Prostate gland (tissue), 2 donors: ENCODE measurements at regions not wholly inside any gene's neighbourhood (a gene's known extent, or its start where the extent isn't known, plus 50 kb on each side); places are given as distances from the start of the nearest gene placed in this dataset.

Experiments used
- DNase-seq: peaks from one replicate; pipeline ENCODE4 v3.0.0-alpha.2; 2019; ENCODE audit warnings: low spot score
- H3K27ac ChIP-seq, 2 donors: fragments of 200-600 bp; sonication (generic); 2 replicates each; pipeline ENCODE4 v1.5.1; 2017 to 2019
- H3K27me3 ChIP-seq: fragments of 200-600 bp; sonication (generic); replicated peaks from 2 replicates; pipeline ENCODE4 v1.5.1; 2019; ENCODE audit not compliant: insufficient read depth
- H3K36me3 ChIP-seq, 2 donors: fragments of 200-600 bp; sonication (generic); 1 replicate in 1 of 2; 2 replicates in 1 of 2; pipeline versions ENCODE4 v1.5.1 to v1.8.1; 2017 to 2019
- H3K4me1 ChIP-seq: fragments of 200-600 bp; sonication (generic); replicated peaks from 2 replicates; pipeline ENCODE4 v1.5.1; 2019
- H3K4me3 ChIP-seq, 2 donors: fragments of 200-600 bp; sonication (generic); 2 replicates each; pipeline ENCODE4 v1.5.1; 2017 to 2019
- H3K9me3 ChIP-seq: fragments of 200-600 bp; sonication (generic); 2 replicates; pipeline ENCODE4 v1.5.1; 2017
- CTCF ChIP-seq, 4 experiments: fragments of 200-600 bp in 2 of 4; fragments of 450-650 bp in 2 of 4; sonication (generic) in 2 of 4; IDR thresholded peaks; 1 replicate in 3 of 4; 2 replicates in 1 of 4; pipeline ENCODE4 v1.5.1; 2016 to 2019; ENCODE audit warnings: antibody characterized with exemption in 4 of 4, mild to moderate bottlenecking in 2 of 4, moderate library complexity in 2 of 4
- POLR2A ChIP-seq: fragments of 450-650 bp; IDR thresholded peaks from one replicate; pipeline ENCODE4 v1.6.1; 2016; ENCODE audit warnings: antibody characterized with exemption, mild to moderate bottlenecking
- POLR2AphosphoS5 ChIP-seq: sonication (generic); formaldehyde crosslinking; IDR thresholded peaks from one replicate; pipeline ENCODE4 v1.6.1; 2017; ENCODE audit warnings: antibody characterized with exemption
- WGBS: methylation state at CpG from one replicate; pipeline ENCODE4 v1.1.5; 2018; 5-methylcytosine and 5-hydroxymethylcytosine counted together
- intact Hi-C: fragments of 100-400 bp; cut with DNase I; formaldehyde crosslinking; loops from one replicate; pipeline ENCODE4 v1.14.2; 2022

GRCh38 chr3:72183489-72183888, 398.5 kb upstream of the PROK2 start:
- DNase-seq, result no peak
- Histone ChIP-seq H3K4me1 (no peaks in the 10 kb centered on the region), H3K36me3 (no peaks in the 10 kb centered on the region), H3K27me3 (no peaks in the 10 kb centered on the region), H3K4me3 (no peak overlapping the region), H3K9me3 (no peaks in the 10 kb centered on the region), H3K27ac (no peak overlapping the region)
- intact Hi-C loops, result no loop called here
- 100% methylated on average over 5 of the region's 5 CpGs for WGBS
- TF ChIP-seq POLR2AphosphoS5 (no peak), CTCF (IDR thresholded peaks at IDR 0.05) (no peak), POLR2A (no peak)

- Histone ChIP-seq H3K36me3 (no peaks in the 10 kb centered on the region), H3K9me3 (no peaks in the 10 kb centered on the region), H3K4me3 (no peak overlapping the region), H3K4me1 (no peaks in the 10 kb centered on the region), H3K27me3 (no peaks in the 10 kb centered on the region), H3K27ac (no peak overlapping the region)
- TF ChIP-seq POLR2A, result no peak
- no peak for TF ChIP-seq CTCF (IDR thresholded peaks at IDR 0.05)
- TF ChIP-seq POLR2AphosphoS5, result no peak
- no peak for DNase-seq
- intact Hi-C loops, result no loop called here
These were observed 397.3 kb upstream of the PROK2 start for GRCh38 chr3:72182206-72182605.

GRCh38 chr3:72181251-72181650, 396.3 kb upstream of the PROK2 start:
- intact Hi-C loops, result no loop called here
- 63% methylated on average over 5 of the region's 5 CpGs for WGBS

GRCh38 chr3:72180405-72180804, 395.5 kb upstream of the PROK2 start:
- WGBS, result 89% methylated on average over 1 of the region's 1 CpG
- intact Hi-C loops, result no loop called here
- DNase-seq, result no peak
- no peak overlapping the region for H3K27ac ChIP-seq
- no peak overlapping the region for H3K4me3 ChIP-seq
- H3K4me1 ChIP-seq, result peaks cover 6% of the 10 kb centered on the region
- no peaks in the 10 kb centered on the region for H3K27me3 ChIP-seq
- no peaks in the 10 kb centered on the region for H3K9me3 ChIP-seq
- TF ChIP-seq POLR2AphosphoS5, result no peak
- TF ChIP-seq POLR2A, result no peak
- no peaks in the 10 kb centered on the region for H3K36me3 ChIP-seq

More at GRCh38 chr3:72181251-72181650, 396.3 kb upstream of the PROK2 start:
- no peak overlapping the region for H3K27ac ChIP-seq
- H3K4me3 ChIP-seq, result no peak overlapping the region
- peaks cover 6% of the 10 kb centered on the region for H3K4me1 ChIP-seq
- no peaks in the 10 kb centered on the region for H3K9me3 ChIP-seq
- H3K27me3 ChIP-seq, result no peaks in the 10 kb centered on the region
- H3K36me3 ChIP-seq, result no peaks in the 10 kb centered on the region
- TF ChIP-seq POLR2AphosphoS5 (no peak), CTCF (IDR thresholded peaks at IDR 0.05) (no peak), POLR2A (no peak)
- DNase-seq, result no peak

GRCh38 chr3:72179107-72179464, 394.1 kb upstream of the PROK2 start:
- no peak for TF ChIP-seq POLR2AphosphoS5
- TF ChIP-seq POLR2A, result no peak
- TF ChIP-seq CTCF (IDR thresholded peaks at IDR 0.05), result no peak
- H3K4me1 ChIP-seq, result peaks cover 6% of the 10 kb centered on the region
- WGBS, result 95% methylated on average over 7 of the region's 7 CpGs
- H3K27me3 ChIP-seq, result no peaks in the 10 kb centered on the region
- no peak for DNase-seq
- H3K4me3 ChIP-seq, result no peak overlapping the region
- no peaks in the 10 kb centered on the region for H3K9me3 ChIP-seq
- intact Hi-C loops, result loop anchor here (10.0 kb wide), 1 partner anchor 96 kb away; no protein-coding TSS in a partner anchor
- H3K36me3 ChIP-seq, result no peaks in the 10 kb centered on the region
- H3K27ac ChIP-seq, result no peak overlapping the region
